ENCODE measurements at regions not wholly inside any gene's neighbourhood (a gene's known extent, or its start where the extent isn't known, plus 50 kb on each side); places are given as distances from the start of the nearest gene placed in this dataset.

- TF ChIP-seq, protein P1, sequence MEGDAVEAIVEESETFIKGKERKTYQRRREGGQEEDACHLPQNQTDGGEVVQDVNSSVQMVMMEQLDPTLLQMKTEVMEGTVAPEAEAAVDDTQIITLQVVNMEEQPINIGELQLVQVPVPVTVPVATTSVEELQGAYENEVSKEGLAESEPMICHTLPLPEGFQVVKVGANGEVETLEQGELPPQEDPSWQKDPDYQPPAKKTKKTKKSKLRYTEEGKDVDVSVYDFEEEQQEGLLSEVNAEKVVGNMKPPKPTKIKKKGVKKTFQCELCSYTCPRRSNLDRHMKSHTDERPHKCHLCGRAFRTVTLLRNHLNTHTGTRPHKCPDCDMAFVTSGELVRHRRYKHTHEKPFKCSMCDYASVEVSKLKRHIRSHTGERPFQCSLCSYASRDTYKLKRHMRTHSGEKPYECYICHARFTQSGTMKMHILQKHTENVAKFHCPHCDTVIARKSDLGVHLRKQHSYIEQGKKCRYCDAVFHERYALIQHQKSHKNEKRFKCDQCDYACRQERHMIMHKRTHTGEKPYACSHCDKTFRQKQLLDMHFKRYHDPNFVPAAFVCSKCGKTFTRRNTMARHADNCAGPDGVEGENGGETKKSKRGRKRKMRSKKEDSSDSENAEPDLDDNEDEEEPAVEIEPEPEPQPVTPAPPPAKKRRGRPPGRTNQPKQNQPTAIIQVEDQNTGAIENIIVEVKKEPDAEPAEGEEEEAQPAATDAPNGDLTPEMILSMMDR (conservative IDR thresholded peaks at IDR 0.05; ENCODE audit: low read depth, low read length) = no peak
- no peak for TF ChIP-seq EZH2 (IDR thresholded peaks at IDR 0.05; ENCODE audit: borderline replicate concordance, low read depth, low read length, poor library complexity, severe bottlenecking)
These were observed 420.0 kb downstream of the ADGRL2 start for GRCh38 chr1:82220754-82221153.

All from A673 (cell line).